Peyer's patch (tissue), 4 donors: ENCODE measurements at regions not wholly inside any gene's neighbourhood (a gene's known extent, or its start where the extent isn't known, plus 50 kb on each side); places are given as distances from the start of the nearest gene placed in this dataset.
"Not testable (repeated sequence)": the region's sequence is repeated elsewhere in the genome, so short reads cannot be mapped to it uniquely, and the experiment has no call there.

Source experiments
- CTCF ChIP-seq, 6 experiments: fragments of 450-650 bp in 4 of 6; fragments of 200-600 bp in 2 of 6; sonication (generic) in 1 of 6; IDR thresholded peaks; one replicate each; pipeline ENCODE4 v1.5.1; 2017 to 2019; ENCODE audit warnings: antibody characterized with exemption in 6 of 6, mild to moderate bottlenecking in 3 of 6, moderate library complexity in 1 of 6
- POLR2A ChIP-seq, 2 donors: fragments of 450-650 bp; IDR thresholded peaks; one replicate each; pipeline ENCODE4 v1.5.1; 2017; ENCODE audit warnings: antibody characterized with exemption in 2 of 2, mild to moderate bottlenecking in 2 of 2, moderate library complexity in 2 of 2

GRCh38 chr2:91760672-91761071 is 3069.2 kb downstream of the RPIA start:
- not testable (repeated sequence) for TF ChIP-seq POLR2A, CTCF (IDR thresholded peaks at IDR 0.05)
